ENCODE measurements at regions not wholly inside any gene's neighbourhood (a gene's known extent, or its start where the extent isn't known, plus 50 kb on each side); places are given as distances from the start of the nearest gene placed in this dataset.
"Not testable (repeated sequence)": the region's sequence is repeated elsewhere in the genome, so short reads cannot be mapped to it uniquely, and the experiment has no call there.

DNA sequence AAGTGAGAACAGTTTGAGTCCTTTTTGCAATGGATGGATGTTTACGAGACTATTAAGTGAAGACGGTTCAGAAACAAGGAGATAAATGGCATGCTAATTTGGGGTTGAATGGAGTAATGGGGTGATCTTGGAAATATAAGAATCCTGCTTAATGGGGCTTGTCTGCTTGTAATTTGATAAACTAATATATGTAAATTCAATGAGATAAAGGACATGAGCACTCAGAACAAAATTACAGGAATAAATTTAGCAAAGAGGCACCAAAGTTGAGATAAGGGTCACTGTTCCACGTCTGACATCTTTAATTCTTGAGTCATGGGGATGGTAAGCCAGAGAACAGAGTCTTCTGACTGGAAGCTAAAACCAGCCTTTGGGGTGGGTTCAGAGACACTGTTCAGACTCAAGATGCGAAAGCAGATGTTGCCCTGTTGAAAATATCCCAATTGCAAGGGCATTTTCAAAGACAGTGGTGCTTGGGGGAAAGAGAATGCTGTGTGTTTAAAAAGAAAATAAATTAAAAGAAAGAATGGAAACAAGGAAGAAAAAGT lies 67.8 kb upstream of the CHRNB4 start:
- Mint-ChIP-seq H3K27ac (no peak overlapping the region), H3K36me3 (ENCODE audit: low read depth) (no peaks in the 10 kb centered on the region), H3K9me3 (no peaks in the 10 kb centered on the region), H3K27me3 (peaks cover 32% of the 10 kb centered on the region), H3K4me1 (peaks cover 18% of the 10 kb centered on the region), H3K4me3 (no peak overlapping the region)
- ChIA-PET CTCF (interaction anchor here (0.6 to 4.2 kb wide), 6 partner anchors 42 to 128 kb away, joined by 4 to 27 read pairs (median 11); partner anchors contain the start of gene CHRNA3), POLR2A (no interaction called here)
- DNase-seq = no peak

DNA sequence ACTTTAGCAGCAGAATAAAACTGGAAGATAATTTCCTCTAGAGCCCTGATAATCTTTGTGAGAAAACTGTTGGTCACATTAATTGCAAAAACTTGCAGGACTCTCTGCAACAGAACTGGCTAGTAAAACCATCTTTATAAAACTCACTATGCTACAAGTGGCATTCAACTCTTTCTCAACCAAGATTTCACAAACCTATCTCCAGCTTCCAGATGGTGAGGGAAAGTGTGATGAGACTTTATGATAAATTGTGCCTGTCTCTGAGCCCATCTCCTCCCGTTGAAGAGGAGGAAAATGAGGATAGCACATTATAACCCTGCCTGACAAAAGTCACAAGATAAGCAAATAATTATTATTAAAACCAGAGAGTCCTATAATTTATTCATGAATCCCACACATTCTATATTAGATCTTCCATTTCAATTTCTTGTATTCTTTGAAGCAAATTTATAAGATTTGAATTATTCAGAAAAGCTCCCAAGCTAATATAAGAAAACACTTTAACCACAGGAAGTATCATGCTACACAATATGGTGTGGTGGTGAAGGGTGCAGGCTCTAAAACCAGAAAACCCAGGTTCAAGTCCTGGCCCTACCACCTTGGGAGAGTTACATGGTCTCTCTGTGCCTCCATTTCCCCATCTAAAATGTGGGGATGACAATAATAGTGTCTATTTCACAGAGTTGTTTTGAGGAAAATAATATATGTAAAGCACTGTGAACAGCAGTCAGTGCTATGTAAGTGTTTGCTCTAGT lies 65.6 kb upstream of the CHRNB4 start:
- CTCF ChIA-PET = interaction anchor here (4.1 kb wide), 1 partner anchor 87 kb away, joined by 27 read pairs; the partner anchor contains the start of gene CHRNA3
- DNase-seq; H3K4me1 Mint-ChIP-seq; POLR2A ChIA-PET; H3K36me3 Mint-ChIP-seq (ENCODE audit: low read depth); H3K4me3 Mint-ChIP-seq; H3K9me3 Mint-ChIP-seq; H3K27ac Mint-ChIP-seq: not testable (repeated sequence)
- peaks cover 33% of the 10 kb centered on the region for H3K27me3 Mint-ChIP-seq

DNA sequence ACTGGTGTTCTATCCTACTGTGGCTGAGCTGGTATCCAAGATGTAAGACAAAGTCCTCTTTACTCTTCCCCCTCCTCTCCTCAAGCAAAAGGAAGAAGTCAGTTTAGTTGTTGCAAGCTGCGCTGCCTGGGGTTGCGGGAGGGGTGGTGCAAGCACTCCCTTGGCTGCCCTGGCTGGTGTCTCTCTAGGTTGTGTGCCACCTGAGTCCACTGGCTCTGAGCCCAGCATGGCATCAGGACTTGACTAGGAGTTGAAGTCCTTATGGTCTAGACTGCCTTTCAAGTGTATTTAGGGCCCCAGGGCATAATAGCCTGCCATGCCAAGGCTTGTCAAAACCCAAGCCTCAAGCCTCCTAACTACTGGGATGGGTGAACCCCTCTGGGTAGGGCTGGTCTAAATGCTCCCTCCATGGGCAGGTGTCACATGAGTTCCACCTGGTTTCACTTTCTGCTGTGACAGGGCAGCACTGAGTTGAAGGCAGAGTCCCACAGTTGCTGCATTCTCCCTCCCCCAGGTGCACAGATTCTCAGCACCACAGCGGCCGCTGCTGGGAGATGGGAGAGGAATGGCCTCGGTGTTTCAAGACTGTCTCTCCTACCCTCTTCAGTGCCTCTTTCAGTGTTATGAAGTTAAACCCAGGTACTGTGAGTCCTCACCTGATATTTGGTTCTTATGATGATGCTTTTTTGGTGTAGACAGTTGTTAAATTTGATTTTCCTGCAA lies 62.5 kb upstream of the CHRNB4 start:
- CTCF ChIA-PET; H3K4me1 Mint-ChIP-seq; H3K4me3 Mint-ChIP-seq; DNase-seq; H3K27ac Mint-ChIP-seq; H3K36me3 Mint-ChIP-seq (ENCODE audit: low read depth); H3K9me3 Mint-ChIP-seq; POLR2A ChIA-PET: not testable (repeated sequence)
- H3K27me3 Mint-ChIP-seq = peaks cover 43% of the 10 kb centered on the region

DNA sequence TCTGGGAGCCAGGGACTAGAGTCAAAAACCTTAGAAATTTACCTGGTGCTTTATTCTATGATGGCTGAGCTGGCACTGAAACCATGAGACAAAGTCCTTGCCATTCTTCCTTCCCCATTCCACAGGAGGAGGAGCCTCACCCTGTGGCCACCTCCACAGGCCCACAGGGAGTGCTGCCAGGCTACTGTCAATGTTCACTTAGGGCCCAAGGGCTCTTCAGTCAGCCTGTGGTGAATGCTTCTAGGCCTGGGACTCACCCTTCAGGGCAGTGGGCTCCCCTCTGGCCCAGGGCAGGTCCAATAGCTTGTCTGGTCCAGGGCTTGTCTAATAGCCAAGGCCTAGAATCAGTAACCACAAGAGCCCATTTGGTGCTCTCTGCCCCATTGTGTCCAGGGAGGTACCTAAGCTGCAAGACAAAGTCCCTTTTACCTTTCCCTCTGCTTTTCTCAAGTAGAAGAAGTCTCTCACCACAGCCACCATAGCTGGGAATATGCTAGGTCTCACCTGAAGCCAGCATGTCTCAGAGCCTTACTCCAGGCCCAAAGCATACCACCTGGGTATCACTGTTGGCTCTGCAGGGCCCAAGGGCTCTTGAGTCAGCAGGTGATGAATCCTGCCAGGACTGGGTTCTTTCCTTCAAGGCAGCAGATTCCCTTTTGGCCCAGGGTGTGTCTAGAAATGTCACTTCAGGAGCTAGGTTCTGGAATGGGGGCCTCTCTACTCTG lies 61.8 kb upstream of the CHRNB4 start:
- H3K4me1 Mint-ChIP-seq = no peaks in the 10 kb centered on the region
- no peak overlapping the region for H3K4me3 Mint-ChIP-seq
- H3K27ac Mint-ChIP-seq = no peak overlapping the region
- H3K27me3 Mint-ChIP-seq = peaks cover 44% of the 10 kb centered on the region
- ChIA-PET CTCF (no interaction called here), POLR2A (no interaction called here)
- no peak for DNase-seq
- no peaks in the 10 kb centered on the region for H3K9me3 Mint-ChIP-seq
- H3K36me3 Mint-ChIP-seq (ENCODE audit: low read depth) = no peaks in the 10 kb centered on the region

DNA sequence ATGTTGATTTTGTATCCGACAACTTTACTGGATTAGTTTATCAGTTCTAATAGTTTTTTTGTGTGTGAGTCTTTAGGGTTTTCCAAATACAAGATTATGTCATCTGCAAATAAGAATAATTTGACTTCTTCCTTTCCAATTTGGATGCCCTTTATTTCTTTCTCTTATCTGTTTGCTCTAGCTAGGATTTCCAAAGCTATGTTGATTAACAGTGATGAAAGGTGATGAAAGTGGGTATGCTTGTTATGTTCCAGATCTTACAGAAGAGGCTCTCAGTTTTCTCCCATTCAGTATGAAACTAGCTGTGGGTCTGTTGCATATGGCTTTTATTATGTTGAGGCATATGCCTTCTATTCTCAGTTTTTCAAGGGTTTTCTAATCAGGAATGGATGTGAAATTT lies 56.4 kb upstream of the CHRNB4 start:
- Mint-ChIP-seq H3K4me3 (no peak overlapping the region), H3K27ac (no peak overlapping the region), H3K4me1 (no peaks in the 10 kb centered on the region), H3K36me3 (ENCODE audit: low read depth) (no peaks in the 10 kb centered on the region), H3K27me3 (peaks cover 33% of the 10 kb centered on the region), H3K9me3 (no peaks in the 10 kb centered on the region)
- ChIA-PET CTCF (no interaction called here), POLR2A (no interaction called here)
- DNase-seq = no peak

DNA sequence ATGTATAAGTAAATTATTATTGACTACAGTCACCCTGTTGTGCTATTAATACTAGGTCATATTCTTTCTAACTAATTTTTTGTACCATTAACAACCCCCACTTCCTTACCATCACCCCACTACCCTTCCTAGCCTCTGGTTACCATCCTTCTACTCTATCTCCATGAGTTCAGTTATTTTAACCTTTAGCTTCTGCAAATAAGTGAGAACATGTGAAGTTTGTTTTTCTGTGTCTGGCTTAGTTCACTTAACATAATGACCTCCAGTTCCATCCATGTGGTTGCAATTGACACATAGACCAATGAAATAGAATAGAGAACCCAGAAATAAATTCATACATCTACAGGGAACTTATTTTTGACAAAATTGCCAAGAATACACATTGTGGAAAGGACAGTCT lies 55.4 kb upstream of the CHRNB4 start:
- CTCF ChIA-PET = no interaction called here
- Mint-ChIP-seq H3K27ac (no peak overlapping the region), H3K27me3 (peaks cover 31% of the 10 kb centered on the region), H3K4me1 (peaks cover 1% of the 10 kb centered on the region), H3K9me3 (no peaks in the 10 kb centered on the region), H3K36me3 (ENCODE audit: low read depth) (no peaks in the 10 kb centered on the region), H3K4me3 (no peak overlapping the region)
- DNase-seq = no peak
- POLR2A ChIA-PET = no interaction called here

DNA sequence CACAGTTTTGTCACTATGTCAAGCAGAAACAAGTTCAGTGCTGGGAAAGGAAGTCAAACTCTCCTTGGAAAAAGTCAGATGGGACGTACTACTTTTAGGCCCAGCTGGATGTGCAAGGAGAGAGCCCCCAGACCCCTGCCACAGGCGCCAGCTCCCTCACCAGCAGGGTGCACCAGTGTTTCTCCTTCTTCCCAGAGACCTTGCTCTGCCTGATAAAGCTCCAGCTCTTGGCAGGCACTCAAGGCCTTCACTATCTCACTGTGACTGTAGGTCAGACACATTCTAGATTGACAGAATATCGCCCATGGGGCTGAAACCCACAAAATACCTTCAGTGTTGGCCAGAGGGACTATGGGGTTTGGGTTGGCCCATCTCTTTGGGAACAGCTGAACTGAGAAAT lies 54.8 kb upstream of the CHRNB4 start:
- peaks cover 1% of the 10 kb centered on the region for H3K4me1 Mint-ChIP-seq
- ChIA-PET CTCF (no interaction called here), POLR2A (no interaction called here)
- no peaks in the 10 kb centered on the region for H3K9me3 Mint-ChIP-seq
- H3K36me3 Mint-ChIP-seq (ENCODE audit: low read depth) = no peaks in the 10 kb centered on the region
- H3K27ac Mint-ChIP-seq = no peak overlapping the region
- DNase-seq = no peak
- peaks cover 27% of the 10 kb centered on the region for H3K27me3 Mint-ChIP-seq
- H3K4me3 Mint-ChIP-seq = no peak overlapping the region

DNA sequence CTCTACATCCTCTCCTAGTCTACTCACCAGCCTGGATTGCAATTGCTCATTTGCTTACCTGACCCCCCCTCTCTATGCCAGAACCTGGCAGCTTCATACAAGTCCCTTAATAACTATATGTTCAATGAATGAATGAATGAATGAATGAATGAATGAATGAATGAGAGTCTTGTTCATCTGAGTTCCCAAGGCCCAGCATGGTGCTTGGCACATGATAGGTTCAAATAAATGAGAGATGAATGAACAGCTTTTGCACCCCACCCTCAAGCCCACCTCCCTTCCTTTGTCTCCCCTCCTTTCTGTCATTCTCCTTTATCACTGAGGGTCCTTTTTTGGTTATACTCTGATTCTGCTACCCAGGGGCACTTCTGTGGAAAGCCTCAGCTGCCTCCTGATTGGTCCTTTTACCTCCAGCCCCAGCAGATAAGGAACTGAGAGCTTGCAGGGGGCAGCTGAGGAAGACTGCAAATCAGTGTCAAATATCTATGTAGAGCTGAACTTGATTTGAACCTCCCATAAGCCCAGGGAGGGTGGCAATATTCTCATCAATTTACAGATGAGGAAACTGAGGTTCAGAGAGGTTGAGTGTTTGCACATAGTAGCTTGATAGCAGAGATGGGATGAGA lies 54.1 kb upstream of the CHRNB4 start:
- peaks cover 1% of the 10 kb centered on the region for H3K4me1 Mint-ChIP-seq
- ChIA-PET POLR2A (no interaction called here), CTCF (no interaction called here)
- DNase-seq = no peak
- H3K4me3 Mint-ChIP-seq = no peak overlapping the region
- no peaks in the 10 kb centered on the region for H3K36me3 Mint-ChIP-seq (ENCODE audit: low read depth)
- H3K27me3 Mint-ChIP-seq = peaks cover 26% of the 10 kb centered on the region
- no peaks in the 10 kb centered on the region for H3K9me3 Mint-ChIP-seq
- H3K27ac Mint-ChIP-seq = no peak overlapping the region

DNA sequence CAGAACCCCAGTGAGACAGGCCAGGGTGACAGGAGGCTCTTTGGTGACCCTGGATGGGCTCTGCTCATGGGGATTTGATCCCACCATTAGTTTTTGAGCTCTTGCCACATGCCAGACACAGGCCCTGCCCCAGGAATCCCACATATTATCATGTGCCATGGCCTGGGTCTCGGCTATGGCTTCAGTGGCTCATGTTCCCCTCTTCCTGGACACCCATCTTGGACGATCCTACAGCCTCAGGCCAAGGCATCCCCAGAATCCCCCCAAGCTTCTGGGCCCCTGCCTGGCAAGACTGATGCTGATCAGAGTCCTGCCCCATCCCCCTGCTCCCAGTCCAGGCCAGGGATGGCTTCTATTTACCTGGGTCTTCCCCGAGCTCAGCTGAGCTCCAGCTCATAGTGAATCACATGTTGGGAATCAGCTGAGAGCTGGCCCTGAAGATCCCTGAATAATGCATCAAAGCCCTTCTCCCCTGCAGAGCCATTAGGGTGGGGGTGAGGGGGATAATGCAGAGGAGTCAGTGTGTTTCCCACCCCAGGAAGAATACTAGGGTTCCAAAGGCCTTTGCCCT lies 50.9 kb upstream of the CHRNB4 start:
- Mint-ChIP-seq H3K36me3 (ENCODE audit: low read depth) (no peaks in the 10 kb centered on the region), H3K27me3 (peaks cover 4% of the 10 kb centered on the region), H3K4me1 (peaks cover 1% of the 10 kb centered on the region), H3K4me3 (no peak overlapping the region), H3K27ac (no peak overlapping the region), H3K9me3 (no peaks in the 10 kb centered on the region)
- CTCF ChIA-PET = no interaction called here
- POLR2A ChIA-PET = interaction anchor here (1.6 kb wide), 1 partner anchor 9 kb away, joined by 3 read pairs; no protein-coding TSS in a partner anchor
- no peak for DNase-seq

DNA sequence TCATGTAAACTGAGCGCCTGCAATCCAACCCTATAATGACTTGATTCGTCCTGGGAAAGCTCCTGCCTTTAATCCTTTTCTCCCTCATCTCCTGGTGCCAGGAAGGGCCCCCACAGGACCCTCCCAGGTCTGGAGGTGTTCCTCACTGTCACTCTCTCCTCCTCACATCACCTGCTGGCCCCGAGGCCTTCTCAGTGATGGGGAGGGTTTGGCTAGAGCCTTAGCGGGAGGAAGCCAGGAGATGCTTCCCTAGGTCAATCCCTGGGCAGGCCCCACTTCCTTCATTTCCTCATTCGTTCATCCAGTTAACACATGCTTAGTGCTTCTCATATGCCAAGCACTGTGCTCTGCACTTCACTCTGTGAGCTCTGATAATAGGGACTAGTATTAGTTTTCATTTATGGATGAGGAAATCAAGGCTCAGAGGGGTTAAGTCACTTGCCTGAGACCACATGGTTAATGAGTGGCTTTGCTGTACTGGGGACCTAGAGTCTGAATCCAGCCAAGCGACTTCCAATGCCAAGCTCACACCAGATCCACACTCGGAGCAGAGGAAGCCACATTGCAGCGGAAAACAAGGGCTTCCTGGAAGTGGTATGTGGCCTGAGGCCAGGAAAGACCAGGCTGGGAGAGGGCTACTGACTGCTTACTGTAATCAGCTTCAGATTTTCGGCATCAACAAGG lies 50.3 kb upstream of the CHRNB4 start:
- ChIA-PET POLR2A (interaction anchor here (1.6 kb wide), 1 partner anchor 8 kb away, joined by 3 read pairs; no protein-coding TSS in a partner anchor), CTCF (no interaction called here)
- no peak for DNase-seq

More for the DNA sequence above, 50.3 kb upstream of the CHRNB4 start:
- Mint-ChIP-seq H3K9me3 (no peaks in the 10 kb centered on the region), H3K4me1 (peaks cover 1% of the 10 kb centered on the region), H3K27ac (no peak overlapping the region), H3K36me3 (ENCODE audit: low read depth) (no peaks in the 10 kb centered on the region), H3K4me3 (no peak overlapping the region), H3K27me3 (peaks cover 5% of the 10 kb centered on the region)
